ENCODE measurements at regions not wholly inside any gene's neighbourhood (a gene's known extent, or its start where the extent isn't known, plus 50 kb on each side); places are given as distances from the start of the nearest gene placed in this dataset.

DNA sequence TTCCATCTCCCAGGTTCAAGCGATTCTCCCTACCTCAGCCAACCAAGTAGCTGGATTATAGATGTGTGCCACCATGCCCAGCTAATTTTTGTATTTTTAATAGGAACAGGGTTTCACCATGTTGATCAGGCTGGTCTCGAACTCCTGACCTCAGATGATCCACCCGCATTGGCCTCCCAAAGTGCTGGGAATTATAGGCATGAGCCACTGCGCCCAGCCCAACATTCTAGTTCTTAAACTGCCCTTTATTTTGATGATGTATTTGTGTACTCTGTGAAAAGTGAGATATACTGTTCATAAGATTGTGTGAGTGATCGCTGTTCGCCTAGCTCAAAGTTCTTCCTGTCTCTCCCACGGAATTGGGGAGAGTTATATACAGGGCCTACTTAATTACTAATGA lies 93.1 kb downstream of the HFE start:
- no peaks in the 10 kb centered on the region for H3K27me3 ChIP-seq (ENCODE audit: control insufficient read depth, insufficient read depth, low read length)
- H3K9me3 ChIP-seq (ENCODE audit: control insufficient read depth in 2 of 3, insufficient read depth in 1 of 3, low read length in 3 of 3) = no peaks in the 10 kb centered on the region
- peaks cover 0 to 7% (median 2%) of the 10 kb centered on the region in 3 donors for H3K4me1 ChIP-seq (ENCODE audit: control insufficient read depth in 2 of 3, insufficient read depth in 2 of 3, low read depth in 1 of 3, low read length in 3 of 3)
- no peak overlapping the region for H3K27ac ChIP-seq (ENCODE audit: low read depth in 2 of 2, low read length in 2 of 2)
- intact Hi-C loops (cut with DNase I) = no loop called here
- FAIRE-seq (no peak), DNase-seq (no peak)
- H3K4me3 ChIP-seq (ENCODE audit: low read length in 3 of 3) = no peak overlapping the region
- H3K9ac ChIP-seq (ENCODE audit: low read length in 3 of 3) = no peak overlapping the region
- TF ChIP-seq CTCF (IDR thresholded peaks at IDR 0.05; ENCODE audit: borderline replicate concordance, extremely low read depth, insufficient read depth) = no peak
- H3K36me3 ChIP-seq (ENCODE audit: control insufficient read depth in 2 of 3, insufficient read depth in 3 of 3, low read length in 3 of 3) = no peaks in the 10 kb centered on the region

- H3K36me3 ChIP-seq (ENCODE audit: control insufficient read depth in 2 of 3, insufficient read depth in 3 of 3, low read length in 3 of 3) = no peaks in the 10 kb centered on the region
- no peak for FAIRE-seq
- no peaks in the 10 kb centered on the region for H3K27me3 ChIP-seq (ENCODE audit: control insufficient read depth, insufficient read depth, low read length)
- H3K4me1 ChIP-seq (ENCODE audit: control insufficient read depth in 2 of 3, insufficient read depth in 2 of 3, low read depth in 1 of 3, low read length in 3 of 3) = peaks cover 0 to 7% (median 5%) of the 10 kb centered on the region in 3 donors
- no peak for TF ChIP-seq CTCF (IDR thresholded peaks at IDR 0.05; ENCODE audit: borderline replicate concordance, extremely low read depth, insufficient read depth)
- H3K9ac ChIP-seq (ENCODE audit: low read length in 3 of 3) = peak overlapping the region in 2 of 3 donors; percentile 67 to 74
- peak in 1 of 5 donors; percentile 68 for DNase-seq
- intact Hi-C loops (cut with DNase I) = no loop called here
- peak overlapping the region; percentile 81 to 82 (median 81) for H3K4me3 ChIP-seq (ENCODE audit: low read length in 3 of 3)
- H3K9me3 ChIP-seq (ENCODE audit: control insufficient read depth in 2 of 3, insufficient read depth in 1 of 3, low read length in 3 of 3) = no peaks in the 10 kb centered on the region
- H3K27ac ChIP-seq (ENCODE audit: low read depth in 2 of 2, low read length in 2 of 2) = peak overlapping the region; percentile 52 to 59
Measured at GRCh38 chr6:26183237-26183580, 96.0 kb downstream of the HFE start.

DNA sequence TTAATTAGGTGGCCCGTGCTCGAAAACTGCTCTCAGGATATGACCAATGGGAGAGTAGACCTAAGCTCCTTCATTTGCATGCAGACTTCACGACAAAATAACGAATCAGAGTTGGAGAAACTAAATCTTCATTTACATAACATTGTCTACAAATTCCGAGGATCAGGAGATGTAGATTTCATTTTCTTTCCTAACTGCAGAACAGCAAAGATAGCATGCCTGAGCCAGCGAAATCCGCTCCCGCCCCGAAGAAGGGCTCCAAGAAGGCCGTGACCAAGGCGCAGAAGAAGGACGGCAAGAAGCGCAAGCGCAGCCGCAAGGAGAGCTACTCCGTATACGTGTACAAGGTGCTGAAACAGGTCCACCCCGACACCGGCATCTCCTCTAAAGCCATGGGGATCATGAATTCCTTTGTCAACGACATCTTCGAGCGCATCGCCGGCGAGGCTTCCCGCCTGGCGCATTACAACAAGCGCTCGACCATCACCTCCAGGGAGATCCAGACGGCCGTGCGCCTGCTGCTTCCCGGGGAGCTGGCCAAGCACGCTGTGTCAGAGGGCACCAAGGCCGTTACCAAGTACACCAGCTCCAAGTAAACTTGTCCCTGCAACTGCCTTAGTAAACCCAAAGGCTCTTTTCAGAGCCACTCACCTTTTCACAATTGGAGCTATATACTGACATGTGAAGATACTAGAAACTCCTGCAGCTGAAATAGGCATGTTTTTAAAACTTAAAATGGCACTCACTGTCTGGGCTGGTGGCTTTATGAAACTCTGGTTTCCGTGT lies 96.5 kb downstream of the HFE start:
- FAIRE-seq = peak; percentile 98

More for the DNA sequence above, 96.5 kb downstream of the HFE start:
- no peak for TF ChIP-seq CTCF (IDR thresholded peaks at IDR 0.05; ENCODE audit: borderline replicate concordance, extremely low read depth, insufficient read depth)
- peak; percentile 86 to 98 (median 91) for DNase-seq
- H3K4me3 ChIP-seq (ENCODE audit: low read length in 3 of 3) = peak overlapping the region; percentile 81 to 82 (median 81)
- intact Hi-C loops (cut with DNase I) = no loop called here
- H3K9me3 ChIP-seq (ENCODE audit: control insufficient read depth in 2 of 3, insufficient read depth in 1 of 3, low read length in 3 of 3) = no peaks in the 10 kb centered on the region
- H3K27ac ChIP-seq (ENCODE audit: low read depth in 2 of 2, low read length in 2 of 2) = peak overlapping the region; percentile 59
- H3K36me3 ChIP-seq (ENCODE audit: control insufficient read depth in 2 of 3, insufficient read depth in 3 of 3, low read length in 3 of 3) = no peaks in the 10 kb centered on the region
- peaks cover 0 to 7% (median 6%) of the 10 kb centered on the region in 3 donors for H3K4me1 ChIP-seq (ENCODE audit: control insufficient read depth in 2 of 3, insufficient read depth in 2 of 3, low read depth in 1 of 3, low read length in 3 of 3)
- H3K9ac ChIP-seq (ENCODE audit: low read length in 3 of 3) = peak overlapping the region; percentile 27 to 74 (median 67)
- no peaks in the 10 kb centered on the region for H3K27me3 ChIP-seq (ENCODE audit: control insufficient read depth, insufficient read depth, low read length)

All from kidney (tissue), 13 donors.